ENCODE measurements at regions not wholly inside any gene's neighbourhood (a gene's known extent, or its start where the extent isn't known, plus 50 kb on each side); places are given as distances from the start of the nearest gene placed in this dataset.

DNA sequence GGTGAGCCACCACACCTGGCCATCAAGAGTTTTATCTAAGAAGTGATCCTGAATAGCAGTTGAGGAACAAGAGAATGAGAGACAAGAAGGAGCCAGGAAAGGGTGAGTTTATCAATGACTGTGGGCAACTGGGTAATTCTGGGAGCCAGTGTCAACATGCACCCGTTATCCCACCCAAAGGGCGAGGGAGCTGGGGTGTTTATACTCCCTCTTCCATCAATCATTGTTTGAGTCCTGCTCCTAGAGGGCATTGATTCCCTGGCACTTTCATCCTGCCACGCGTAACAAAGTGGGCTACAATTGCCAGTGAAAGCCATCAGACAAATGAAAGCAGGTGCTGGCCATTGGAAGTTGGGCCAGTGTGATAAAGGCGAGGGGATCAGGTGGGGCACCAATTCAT is 136.3 kb downstream of the SUDS3 start:
- TF ChIP-seq CTCF (IDR thresholded peaks at IDR 0.05) (no peak), POLR2A (IDR thresholded peaks at IDR 0.05) (no peak), EP300 (IDR thresholded peaks at IDR 0.05) (no peak)
